Nucleus accumbens (tissue), 56 donors: ENCODE measurements at regions not wholly inside any gene's neighbourhood (a gene's known extent, or its start where the extent isn't known, plus 50 kb on each side); places are given as distances from the start of the nearest gene placed in this dataset.

Source experiments
- DNase-seq, 56 donors: peaks; one replicate each; lab custom pipeline; 2025; lab: John Stamatoyannopoulos, UW

GRCh38 chr4:189385579-189385978 lies 555.1 kb upstream of the FRG1 start:
- DNase-seq: no peak

DNA sequence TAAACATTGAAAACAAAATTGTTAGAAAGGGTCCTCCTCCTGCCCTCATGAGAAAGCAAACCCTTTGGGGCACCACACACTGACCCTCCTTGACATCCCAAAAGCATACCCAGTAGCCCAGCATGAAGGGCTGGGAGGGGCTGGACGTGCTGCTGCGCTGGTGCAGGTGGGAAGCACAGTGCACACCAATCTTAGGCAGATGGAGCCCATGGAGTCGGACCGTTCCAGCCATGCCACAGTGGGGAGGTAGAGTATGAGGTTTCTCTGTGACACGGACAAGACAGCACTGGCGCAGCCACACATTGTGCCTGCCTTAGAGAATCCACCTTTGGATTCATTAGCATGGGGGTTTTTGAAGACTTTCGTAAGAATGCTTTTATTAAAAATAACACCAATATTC lies 544.2 kb upstream of the FRG1 start:
- no peak for DNase-seq

- no peak for DNase-seq
Measured at GRCh38 chr4:189404271-189404670, 536.4 kb upstream of the FRG1 start.

DNA sequence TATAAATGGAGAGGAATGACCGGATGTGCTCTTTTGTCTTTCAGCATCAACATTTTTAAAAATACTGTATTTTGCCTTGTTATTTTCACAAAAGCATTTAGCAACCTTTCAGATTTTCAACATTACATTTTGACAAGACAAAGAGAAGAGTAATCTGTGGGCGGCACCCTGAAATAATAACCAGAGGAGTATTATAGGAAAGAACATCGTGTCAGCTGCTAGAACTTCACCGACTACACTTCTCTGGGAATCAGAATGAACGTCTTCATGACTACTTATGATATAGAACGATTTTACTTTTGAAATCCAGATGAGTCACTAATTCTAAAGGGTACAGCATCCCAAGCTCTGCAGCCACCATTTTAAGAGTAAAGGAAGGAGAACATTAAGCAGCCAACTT lies 531.5 kb upstream of the FRG1 start:
- DNase-seq: peak in 5 of 56 donors; percentile 5 to 35 (median 9)

DNA sequence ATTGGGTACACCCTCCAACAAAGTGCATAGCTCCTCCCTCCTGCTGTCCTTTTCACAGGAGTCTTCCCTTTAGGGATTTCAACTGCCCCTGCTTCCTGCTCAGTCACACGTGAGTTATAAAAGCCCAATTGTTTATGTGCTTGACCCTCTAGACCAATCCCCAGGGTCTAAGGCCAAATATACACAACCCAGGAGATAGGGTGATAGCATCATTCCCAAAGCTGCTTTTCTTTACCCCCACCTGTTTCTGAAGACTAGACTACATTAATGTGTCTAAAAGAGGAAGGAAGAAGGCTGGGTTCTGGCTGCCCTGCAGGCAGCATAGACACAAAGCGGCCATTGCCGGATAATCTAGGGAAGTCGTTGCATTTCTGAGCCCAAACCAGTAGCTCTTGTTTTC lies 526.7 kb upstream of the FRG1 start:
- DNase-seq: no peak

DNA sequence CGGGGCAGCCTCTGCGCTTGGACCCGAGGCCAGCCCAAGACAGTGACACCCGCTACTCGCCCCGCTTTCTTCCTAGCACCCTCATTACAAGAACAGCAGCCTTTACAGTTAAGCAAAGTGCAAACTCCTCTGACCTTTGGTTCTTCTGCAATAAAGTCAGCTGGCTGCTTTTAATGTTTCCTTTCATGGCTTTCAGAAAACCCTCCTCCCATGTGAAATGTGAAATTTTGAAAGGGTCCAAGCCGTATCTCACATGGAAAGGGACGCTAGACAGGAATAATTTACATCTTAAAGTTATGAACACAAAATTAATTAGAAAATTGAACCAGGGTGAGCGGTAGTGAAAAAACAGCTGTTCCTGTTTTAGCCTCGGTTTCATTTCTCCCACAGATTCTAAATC lies 520.1 kb upstream of the FRG1 start:
- DNase-seq: no peak

DNA sequence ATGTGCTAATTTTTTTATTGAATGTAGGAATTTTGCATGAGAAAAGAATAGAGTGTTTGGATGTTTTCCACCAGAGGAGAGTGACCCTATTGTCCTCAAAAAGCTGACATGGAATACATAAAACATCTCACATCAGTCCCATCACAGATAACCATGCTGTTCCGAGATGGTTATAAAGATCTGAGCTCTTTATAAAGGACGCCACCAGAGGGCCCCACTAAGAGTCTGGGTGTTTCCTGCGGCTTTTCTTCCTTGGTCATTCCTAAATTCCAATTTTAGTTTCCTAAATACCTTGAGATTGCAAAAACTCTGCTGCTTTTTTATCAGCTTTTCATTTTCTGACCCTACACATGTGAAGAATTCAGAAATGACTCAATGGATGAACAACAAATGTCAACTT lies 504.5 kb upstream of the FRG1 start:
- DNase-seq: no peak

DNA sequence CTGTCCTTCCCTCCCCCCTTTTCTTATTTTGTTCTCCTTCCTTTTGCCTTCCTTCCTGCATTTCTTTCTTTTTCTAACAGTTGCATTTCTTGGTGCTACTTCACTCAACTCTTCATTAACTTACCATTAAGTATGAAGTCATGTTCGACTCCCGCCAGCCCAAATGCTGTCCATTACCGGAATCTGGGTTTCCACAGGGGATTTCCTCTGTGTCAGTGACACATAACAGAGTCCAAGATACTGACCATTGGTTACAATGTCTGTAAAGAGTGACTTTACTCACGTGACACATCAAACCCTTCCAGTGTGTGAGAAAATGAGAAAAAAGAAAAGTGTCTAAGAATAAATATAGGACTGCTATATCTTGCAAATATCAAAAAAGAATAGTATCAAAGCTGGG lies 500.0 kb upstream of the FRG1 start:
- no peak for DNase-seq

- DNase-seq: no peak
Measured at GRCh38 chr4:189443341-189443740, 497.3 kb upstream of the FRG1 start.

- no peak for DNase-seq
Measured at GRCh38 chr4:189445613-189446012, 495.1 kb upstream of the FRG1 start.

DNA sequence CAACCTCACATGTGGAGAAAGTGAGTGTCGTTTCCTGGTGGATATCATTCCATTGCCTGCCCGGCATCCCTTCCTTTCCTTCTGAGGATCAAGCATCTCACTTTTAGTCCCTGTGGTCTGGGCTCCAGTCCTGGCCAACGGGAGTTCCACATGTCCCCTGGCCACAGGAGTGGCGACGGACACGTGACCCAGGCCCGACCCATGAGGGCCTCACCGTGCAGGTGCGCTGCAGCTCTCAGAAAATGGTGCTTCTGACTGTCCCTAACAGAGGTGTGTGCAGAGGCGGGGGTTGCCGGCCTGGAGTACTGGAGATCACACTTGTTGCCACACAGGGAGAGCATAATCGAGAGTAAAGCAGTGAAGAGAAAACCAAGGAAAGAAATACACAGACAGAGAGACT lies 476.9 kb upstream of the FRG1 start:
- no peak for DNase-seq

DNA sequence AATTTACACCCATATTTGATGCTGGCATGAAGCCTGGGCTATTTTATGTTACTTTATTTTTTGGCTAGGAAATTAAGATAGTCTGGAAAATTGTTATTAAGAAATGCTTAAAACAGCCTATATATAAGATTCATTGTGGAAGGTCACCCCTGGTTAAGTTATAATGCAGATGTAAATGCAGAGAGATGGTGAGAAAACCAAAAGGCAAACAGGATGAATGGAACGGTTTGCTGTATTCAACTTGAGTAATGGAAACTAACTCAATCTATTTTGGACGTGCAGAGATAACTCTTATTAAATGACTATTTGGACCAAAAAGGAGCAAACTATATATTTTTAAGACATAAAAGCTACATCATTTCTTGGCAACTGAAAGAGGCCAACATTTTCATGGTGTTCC lies 446.3 kb upstream of the FRG1 start:
- DNase-seq: no peak

DNA sequence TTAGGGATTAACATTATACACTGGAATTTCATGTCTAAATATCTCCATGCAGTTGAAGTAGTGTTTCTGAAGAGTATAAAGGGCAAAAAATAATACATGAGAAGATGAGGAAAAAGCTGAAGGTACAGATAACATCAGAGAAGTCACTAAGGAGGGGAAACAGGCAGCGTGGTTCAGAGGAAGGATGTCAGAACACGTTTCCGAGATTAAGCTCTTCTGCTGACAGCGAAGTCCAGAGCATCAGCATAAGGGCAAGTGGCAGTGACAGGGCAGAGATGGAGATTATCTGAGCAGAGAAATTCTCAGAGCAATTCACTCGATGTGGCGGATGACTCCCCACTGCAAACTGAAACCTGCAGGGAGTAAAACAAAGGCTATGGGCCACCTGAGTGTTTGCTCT lies 443.2 kb upstream of the FRG1 start:
- no peak for DNase-seq

- no peak for DNase-seq
Measured at GRCh38 chr4:189497996-189498395, 442.7 kb upstream of the FRG1 start.

GRCh38 chr4:189498457-189498856 lies 442.2 kb upstream of the FRG1 start:
- DNase-seq: no peak

- no peak for DNase-seq
Measured at GRCh38 chr4:189499696-189500095, 441.0 kb upstream of the FRG1 start.

- no peak for DNase-seq
Measured at GRCh38 chr4:189500970-189501369, 439.7 kb upstream of the FRG1 start.

DNA sequence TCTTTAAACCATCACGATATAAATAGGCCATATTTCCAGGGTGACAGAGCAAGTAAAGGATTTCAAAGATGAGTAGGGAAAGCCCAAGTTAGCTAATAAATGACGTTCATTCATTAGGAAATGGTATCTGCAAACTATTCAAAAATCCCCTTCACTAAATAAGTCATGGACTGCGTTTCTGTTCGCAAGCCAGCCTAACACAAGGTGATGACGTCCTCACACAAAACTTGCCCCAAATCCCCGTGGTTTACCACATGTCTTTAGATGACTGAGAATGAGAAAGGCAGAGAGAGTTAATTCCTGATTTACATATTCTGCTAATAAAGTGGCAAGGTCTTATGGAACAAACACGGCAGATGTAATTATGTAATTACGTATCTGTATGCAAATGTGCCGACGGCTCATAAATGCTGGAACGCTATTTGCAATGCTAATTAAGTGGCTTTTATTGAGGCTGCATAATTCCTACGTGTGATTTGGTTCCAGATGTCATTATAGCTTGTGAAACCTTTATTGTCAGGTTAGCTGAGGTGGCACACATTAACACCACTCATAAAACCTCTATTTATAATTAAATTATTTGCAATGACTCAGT lies 437.7 kb upstream of the FRG1 start:
- DNase-seq: no peak

DNA sequence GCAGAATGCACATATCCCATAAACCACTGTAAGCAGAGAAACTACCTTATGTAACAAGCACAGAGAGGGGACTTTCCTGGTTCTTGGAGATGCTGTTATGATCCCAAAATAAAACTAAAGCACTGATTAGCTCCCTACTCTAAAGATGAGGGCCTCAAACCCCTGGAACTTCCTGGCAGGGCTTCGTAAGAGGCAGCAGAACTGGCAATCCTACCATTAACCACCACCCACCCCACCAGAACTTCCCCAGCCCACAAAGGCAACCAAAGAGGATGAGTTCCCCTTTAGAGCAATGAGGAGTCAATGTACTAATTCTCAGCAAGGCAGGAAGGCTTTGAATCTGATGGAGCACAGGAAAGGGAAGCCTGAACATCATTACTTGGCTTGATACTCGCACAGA lies 436.5 kb upstream of the FRG1 start:
- no peak for DNase-seq

DNA sequence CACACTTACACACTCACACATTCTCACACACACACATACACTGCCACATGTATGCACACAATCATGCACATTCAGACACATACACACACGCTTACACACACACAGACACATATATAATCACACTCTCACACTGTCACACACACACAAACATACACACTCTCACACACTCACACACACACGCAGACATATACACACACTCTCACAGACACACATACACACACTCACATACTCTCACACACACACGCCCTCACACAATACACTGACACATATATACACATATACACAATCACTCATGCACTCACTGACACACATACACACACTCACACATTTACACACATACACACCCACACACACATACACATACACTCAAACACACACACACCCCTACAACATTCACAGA lies 435.3 kb upstream of the FRG1 start:
- no peak for DNase-seq

DNA sequence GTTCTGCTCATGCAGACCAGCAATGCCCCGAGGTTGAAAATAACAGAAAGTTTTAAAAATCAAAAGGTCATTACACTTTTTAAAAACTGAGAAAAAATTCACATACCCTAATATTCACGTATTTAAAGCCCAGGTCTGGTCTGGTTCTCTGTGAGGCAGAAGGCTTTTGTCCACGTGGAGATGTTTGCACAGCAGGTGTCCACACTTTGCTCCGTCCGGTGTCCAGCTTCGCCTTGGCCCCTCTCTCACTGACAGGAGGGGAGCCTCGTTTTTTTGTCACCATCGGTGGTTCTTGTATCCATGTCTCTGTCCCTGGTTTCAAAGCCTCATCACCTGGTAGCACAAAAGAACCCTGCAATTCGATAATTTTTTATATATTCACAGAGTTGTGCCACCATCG lies 434.6 kb upstream of the FRG1 start:
- no peak for DNase-seq

GRCh38 chr4:189507060-189507459 lies 433.6 kb upstream of the FRG1 start:
- no peak for DNase-seq

- no peak for DNase-seq
Measured at GRCh38 chr4:189510601-189511000, 430.1 kb upstream of the FRG1 start.
